K562 (cell line): ENCODE measurements at regions not wholly inside any gene's neighbourhood (a gene's known extent, or its start where the extent isn't known, plus 50 kb on each side); places are given as distances from the start of the nearest gene placed in this dataset.

Experiments
- ATAC-seq: fragments of 200-7000 bp; cut with Tn5 transposase; 3 replicates; pipeline ENCODE4 v1.9.1; 2020; ENCODE audit warnings: moderate library complexity
- BruUV-seq: library from RNA; stranded (reverse); fragments of 400-500 nt; replicated peaks from 2 replicates; lab custom pipeline; 2021; lab: Mats Ljungman, UMichigan
- CTCF ChIA-PET: fragments of 300-600 bp; formaldehyde crosslinking; extraction: SDS; loops from one replicate; lab custom pipeline; 2021; ENCODE audit warnings: low intra/inter-chr PET ratio; lab: Yijun Ruan, JAX
- POLR2A ChIA-PET: fragments of 300-600, 350-650 bp; sonication (Branson Sonifier 250); formaldehyde crosslinking; extraction: SDS; loops from one replicate; lab custom pipeline; 2021; ENCODE audit warnings: antibody characterized with exemption, inconsistent platforms; lab: Yijun Ruan, JAX
- DNase-seq, 4 experiments: peaks; one replicate each; pipeline versions ENCODE4 v3.0.0 to v3.0.0-alpha.2; 2011 to 2018; ENCODE audit warnings: low spot score in 3 of 4, mixed read lengths in 3 of 4; ENCODE audit errors: extremely low read depth in 1 of 4
- FAIRE-seq: peaks from 2 replicates; lab custom pipeline; 2011; peaks lifted over from hg19 to GRCh38; lab: Jason Lieb, UNC
- H2AFZ ChIP-seq: 2 replicates; pipeline ENCODE4 v1.6.0; 2011; ENCODE audit warnings: low read depth, low read length, control low read depth, inconsistent platforms
- H3K27ac ChIP-seq: fragments of 200-600 bp; 3 replicates; pipeline ENCODE4 v1.8.0; 2011; ENCODE audit warnings: low read depth, mild to moderate bottlenecking, control low read depth, inconsistent platforms, low read length, moderate library complexity, mixed read lengths; ENCODE audit errors: extremely low read depth
- H3K27me3 ChIP-seq, 2 experiments: fragments of 300-600 bp in 1 of 2; 2 replicates in 1 of 2; 3 replicates in 1 of 2; pipeline versions ENCODE4 v1.6.0 to v1.8.0; 2011; ENCODE audit warnings: inconsistent platforms in 2 of 2, low read length in 2 of 2, mild to moderate bottlenecking in 1 of 2, mixed read lengths in 1 of 2, moderate library complexity in 1 of 2; ENCODE audit not compliant: control insufficient read depth in 2 of 2, insufficient read depth in 2 of 2
- H3K36me3 ChIP-seq: fragments of 300-600 bp; 3 replicates; pipeline ENCODE4 v1.8.0; 2011; ENCODE audit warnings: mild to moderate bottlenecking, low read length, inconsistent platforms; ENCODE audit not compliant: control insufficient read depth, insufficient read depth
- H3K4me1 ChIP-seq, 2 experiments: fragments of 200-600 bp in 1 of 2; replicated peaks in 1 of 2; 2 replicates in 1 of 2; 3 replicates in 1 of 2; pipeline versions ENCODE4 v1.5.1 to v1.8.0; 2011; ENCODE audit warnings: inconsistent platforms in 2 of 2, low read length in 2 of 2, mild to moderate bottlenecking in 1 of 2, mixed read lengths in 1 of 2, moderate library complexity in 1 of 2; ENCODE audit not compliant: control insufficient read depth in 2 of 2, insufficient read depth in 2 of 2
- H3K4me2 ChIP-seq: 2 replicates; pipeline ENCODE4 v1.6.1; 2011; ENCODE audit warnings: low read length, control low read depth, inconsistent platforms, mixed read lengths; ENCODE audit not compliant: insufficient read depth
- H3K4me3 ChIP-seq: fragments of 200-600 bp; sonication (generic), shearing (Covaris generic); 2 replicates; pipeline ENCODE4 v1.5.1; 2016; ENCODE audit warnings: control low read depth, inconsistent platforms
- H3K79me2 ChIP-seq: fragments of 200-600 bp; 3 replicates; pipeline ENCODE4 v1.8.0; 2011; ENCODE audit warnings: low read length, inconsistent platforms; ENCODE audit not compliant: control insufficient read depth, insufficient read depth
- H3K9ac ChIP-seq, 2 experiments: 2 replicates each; pipeline versions ENCODE4 v1.6.0 to v1.6.1; 2011; ENCODE audit warnings: low read depth in 2 of 2, low read length in 2 of 2, control low read depth in 1 of 2, inconsistent platforms in 1 of 2, mild to moderate bottlenecking in 1 of 2, mixed read lengths in 1 of 2; ENCODE audit not compliant: insufficient read depth in 1 of 2
- H3K9me1 ChIP-seq: one replicate; pipeline ENCODE4 v1.6.0; 2011; ENCODE audit warnings: inconsistent platforms, mild to moderate bottlenecking, low read length, moderate library complexity; ENCODE audit not compliant: control insufficient read depth, insufficient read depth
- H3K9me3 ChIP-seq: replicated peaks from 2 replicates; pipeline ENCODE4 v1.5.1; 2011; ENCODE audit warnings: low read depth, low read length, inconsistent platforms; ENCODE audit not compliant: control insufficient read depth, insufficient read depth
- H4K20me1 ChIP-seq: replicated peaks from 2 replicates; pipeline ENCODE4 v1.6.1; 2011; ENCODE audit warnings: low read length, inconsistent platforms, mixed read lengths; ENCODE audit not compliant: control insufficient read depth, insufficient read depth
- ETV6 ChIP-seq, 3 experiments: fragments of 150-350 bp in 1 of 3; sonication (generic) in 1 of 3; formaldehyde crosslinking in 1 of 3; IDR thresholded peaks; 2 replicates each; pipeline versions ENCODE4 v1.6.1 to v1.8.0; 2014 to 2022; ENCODE audit warnings: borderline replicate concordance in 2 of 3, low read depth in 2 of 3, antibody characterized with exemption in 1 of 3, low read length in 1 of 3, mild to moderate bottlenecking in 1 of 3, missing genetic modification reagents in 1 of 3
- FOXJ3 ChIP-seq: sonication (generic); formaldehyde crosslinking; IDR thresholded peaks from 2 replicates; pipeline ENCODE4 v1.4.0; 2020; ENCODE audit warnings: mild to moderate bottlenecking, missing genetic modification reagents
- HDAC6 ChIP-seq: IDR thresholded peaks from 2 replicates; pipeline ENCODE4 v1.6.1; 2012; ENCODE audit warnings: low read depth, mild to moderate bottlenecking, control low read depth, inconsistent platforms, low read length, moderate library complexity
- KAT2B ChIP-seq: IDR thresholded peaks from one replicate; pipeline ENCODE4 v1.6.1; 2012; ENCODE audit warnings: low read depth, mild to moderate bottlenecking, control low read depth, inconsistent platforms, low read length, moderate library complexity
- NCOA1 ChIP-seq: fragments of 450-650 bp; IDR thresholded peaks from 2 replicates; pipeline ENCODE4 v1.6.1; 2016; ENCODE audit warnings: low read depth
- RUNX1 ChIP-seq: sonication (generic); IDR thresholded peaks from 2 replicates; pipeline ENCODE4 v1.6.1; 2016; ENCODE audit warnings: antibody characterized with exemption, low read depth
- YBX1 ChIP-seq: fragments of 450-650 bp; IDR thresholded peaks from 2 replicates; pipeline ENCODE4 v1.7.1; 2016; ENCODE audit warnings: mild to moderate bottlenecking
- ZBTB49 ChIP-seq: sonication (generic); formaldehyde crosslinking; IDR thresholded peaks from 2 replicates; pipeline ENCODE4 v1.8.0; 2022; ENCODE audit warnings: missing genetic modification reagents, mild to moderate bottlenecking, borderline replicate concordance
- ZNF174 ChIP-seq: fragments of 250-450 bp; sonication (Bioruptor Pico); IDR thresholded peaks from 2 replicates; pipeline ENCODE4 v1.4.0; 2020; ENCODE audit warnings: mild to moderate bottlenecking
- WGBS: fragments of 100-300 bp; shearing (Covaris generic); methylation state at CpG from one replicate; pipeline ENCODE4 v1.1.6; 2016; ENCODE audit warnings: low coverage, mixed read lengths; ENCODE audit not compliant: insufficient coverage; ENCODE audit errors: missing lambda C conversion rate; 5-methylcytosine and 5-hydroxymethylcytosine counted together
- in situ Hi-C: fragments of 300-500 bp; cut with MboI; formaldehyde crosslinking; loops from 4 replicates; pipeline ENCODE4 v1.15.0; 2018; ENCODE audit warnings: inconsistent platforms, mixed read lengths
- intact Hi-C: fragments of 100-400 bp; cut with micrococcal nuclease; formaldehyde crosslinking; loops from 2 replicates; pipeline ENCODE4 v1.14.2; 2022
- TF ChIP-seq, protein P1 (sequence below), 2 experiments: fragments of 450-650 bp; IDR thresholded peaks; 2 replicates each; pipeline ENCODE4 v1.6.1; 2018; ENCODE audit warnings: mild to moderate bottlenecking in 2 of 2, low read depth in 1 of 2; ENCODE audit not compliant: partially characterized antibody in 2 of 2

DNA sequence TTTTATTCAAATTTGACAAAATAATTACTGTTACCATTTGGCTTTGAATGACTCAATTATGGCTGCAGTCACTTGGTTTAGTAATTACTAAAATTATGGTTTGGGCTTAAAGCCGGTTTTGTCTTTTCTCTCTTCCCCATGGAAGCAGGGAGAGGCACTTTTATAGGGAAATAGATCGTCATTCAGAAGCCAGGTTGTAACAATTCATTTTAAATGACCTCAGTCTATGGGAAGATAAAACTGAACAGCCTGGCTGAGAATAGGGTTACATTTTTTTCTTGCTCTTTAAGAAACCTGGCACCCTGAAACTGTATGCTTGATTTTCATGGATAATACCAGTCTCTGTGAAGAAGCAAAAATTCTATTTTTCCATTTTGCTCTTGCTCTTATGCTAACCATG, 169.8 kb downstream of the SMC2 start:
- no TSS peak for BruUV-seq
- no peak for TF ChIP-seq FOXJ3 (CRISPR knock-in tag)
- TF ChIP-seq ZNF174, result no peak
- TF ChIP-seq HDAC6, result no peak
- no peak for TF ChIP-seq RUNX1
- no peak for TF ChIP-seq ETV6 (IDR thresholded peaks at IDR 0.05; ENCODE audit: borderline replicate concordance in 1 of 2, low read depth in 2 of 2, low read length in 1 of 2)
- TF ChIP-seq ETV6 (CRISPR knock-in tag; IDR thresholded peaks at IDR 0.05; ENCODE audit: borderline replicate concordance), result no peak
- no peak for TF ChIP-seq NCOA1
- TF ChIP-seq KAT2B, result no peak
- no peak for TF ChIP-seq YBX1
- TF ChIP-seq ZBTB49 (CRISPR knock-in tag), result no peak
- TF ChIP-seq, protein P1, sequence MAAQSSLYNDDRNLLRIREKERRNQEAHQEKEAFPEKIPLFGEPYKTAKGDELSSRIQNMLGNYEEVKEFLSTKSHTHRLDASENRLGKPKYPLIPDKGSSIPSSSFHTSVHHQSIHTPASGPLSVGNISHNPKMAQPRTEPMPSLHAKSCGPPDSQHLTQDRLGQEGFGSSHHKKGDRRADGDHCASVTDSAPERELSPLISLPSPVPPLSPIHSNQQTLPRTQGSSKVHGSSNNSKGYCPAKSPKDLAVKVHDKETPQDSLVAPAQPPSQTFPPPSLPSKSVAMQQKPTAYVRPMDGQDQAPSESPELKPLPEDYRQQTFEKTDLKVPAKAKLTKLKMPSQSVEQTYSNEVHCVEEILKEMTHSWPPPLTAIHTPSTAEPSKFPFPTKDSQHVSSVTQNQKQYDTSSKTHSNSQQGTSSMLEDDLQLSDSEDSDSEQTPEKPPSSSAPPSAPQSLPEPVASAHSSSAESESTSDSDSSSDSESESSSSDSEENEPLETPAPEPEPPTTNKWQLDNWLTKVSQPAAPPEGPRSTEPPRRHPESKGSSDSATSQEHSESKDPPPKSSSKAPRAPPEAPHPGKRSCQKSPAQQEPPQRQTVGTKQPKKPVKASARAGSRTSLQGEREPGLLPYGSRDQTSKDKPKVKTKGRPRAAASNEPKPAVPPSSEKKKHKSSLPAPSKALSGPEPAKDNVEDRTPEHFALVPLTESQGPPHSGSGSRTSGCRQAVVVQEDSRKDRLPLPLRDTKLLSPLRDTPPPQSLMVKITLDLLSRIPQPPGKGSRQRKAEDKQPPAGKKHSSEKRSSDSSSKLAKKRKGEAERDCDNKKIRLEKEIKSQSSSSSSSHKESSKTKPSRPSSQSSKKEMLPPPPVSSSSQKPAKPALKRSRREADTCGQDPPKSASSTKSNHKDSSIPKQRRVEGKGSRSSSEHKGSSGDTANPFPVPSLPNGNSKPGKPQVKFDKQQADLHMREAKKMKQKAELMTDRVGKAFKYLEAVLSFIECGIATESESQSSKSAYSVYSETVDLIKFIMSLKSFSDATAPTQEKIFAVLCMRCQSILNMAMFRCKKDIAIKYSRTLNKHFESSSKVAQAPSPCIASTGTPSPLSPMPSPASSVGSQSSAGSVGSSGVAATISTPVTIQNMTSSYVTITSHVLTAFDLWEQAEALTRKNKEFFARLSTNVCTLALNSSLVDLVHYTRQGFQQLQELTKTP (IDR thresholded peaks at IDR 0.05; ENCODE audit: low read depth in 1 of 2, partially characterized antibody in 2 of 2), result no peak
- intact Hi-C loops, result no loop called here

More for the DNA sequence above, 169.8 kb downstream of the SMC2 start:
- no peaks in the 10 kb centered on the region for H3K79me2 ChIP-seq
- in situ Hi-C loops, result no loop called here
- no peak overlapping the region for H3K4me2 ChIP-seq
- ChIA-PET CTCF (no interaction called here), POLR2A (no interaction called here)
- no peak overlapping the region for H3K4me3 ChIP-seq
- no peaks in the 10 kb centered on the region for H3K9me1 ChIP-seq
- FAIRE-seq (no peak), DNase-seq (no peak), ATAC-seq (no peak)
- H3K9me3 ChIP-seq, result peaks cover 1% of the 10 kb centered on the region; the same call in 1 of the 2 replicates
- H3K27ac ChIP-seq, result no peak overlapping the region
- no peak overlapping the region for H2AFZ ChIP-seq
- H4K20me1 ChIP-seq, result no peaks in the 10 kb centered on the region
- H3K36me3 ChIP-seq, result no peaks in the 10 kb centered on the region
- 0% methylated on average over 2 of the region's 2 CpGs for WGBS
- no peaks in the 10 kb centered on the region for H3K27me3 ChIP-seq
- no peak overlapping the region for H3K9ac ChIP-seq
- no peaks in the 10 kb centered on the region for H3K4me1 ChIP-seq
